GM12875 (cell line): ENCODE measurements at regions not wholly inside any gene's neighbourhood (a gene's known extent, or its start where the extent isn't known, plus 50 kb on each side); places are given as distances from the start of the nearest gene placed in this dataset.

Source experiments
- H3K4me3 ChIP-seq: one replicate; pipeline ENCODE4 v1.5.1; 2011; ENCODE audit warnings: low read depth, low read length, control low read depth
- CTCF ChIP-seq: IDR thresholded peaks from 2 replicates; pipeline ENCODE4 v1.5.1; 2011; ENCODE audit warnings: low read depth, mild to moderate bottlenecking, control low read depth, inconsistent platforms, low read length, moderate library complexity, borderline replicate concordance; ENCODE audit not compliant: insufficient read depth

DNA sequence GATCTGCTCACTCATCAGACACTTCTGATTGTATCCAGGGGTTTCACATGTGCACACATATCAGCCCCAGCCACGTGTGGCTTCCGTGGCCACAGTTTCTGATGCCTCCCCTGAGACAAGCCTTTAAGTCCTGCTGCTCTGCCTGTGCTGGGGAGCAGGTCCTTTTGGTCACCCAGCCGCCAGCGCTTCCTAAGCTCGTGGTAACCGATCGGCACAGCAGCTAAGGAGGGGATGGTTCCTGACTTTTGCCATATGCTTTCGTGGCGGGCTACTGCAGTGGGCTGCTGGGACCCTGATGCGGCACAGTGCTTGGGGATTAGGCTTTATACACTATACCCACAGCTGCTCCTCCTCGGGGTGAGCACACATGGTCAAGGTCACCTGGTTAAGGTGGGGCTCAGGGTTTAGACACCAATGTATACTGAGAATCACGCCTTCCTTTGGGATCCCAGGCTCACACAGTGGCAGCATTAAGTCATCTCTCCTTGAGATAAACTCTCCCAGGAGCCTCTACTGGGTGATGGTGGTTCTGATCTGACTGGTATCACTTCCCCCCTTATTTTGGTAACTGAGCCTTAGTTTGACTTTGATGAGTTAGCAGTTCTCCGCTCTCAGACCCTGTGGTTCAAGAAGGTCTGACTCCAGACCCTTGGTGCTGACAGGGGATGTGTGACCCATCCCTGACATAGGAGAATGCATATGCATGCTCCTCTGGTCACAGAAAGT is 85.9 kb upstream of the KCNG1 start:
- H3K4me3 ChIP-seq, result no peak overlapping the region

DNA sequence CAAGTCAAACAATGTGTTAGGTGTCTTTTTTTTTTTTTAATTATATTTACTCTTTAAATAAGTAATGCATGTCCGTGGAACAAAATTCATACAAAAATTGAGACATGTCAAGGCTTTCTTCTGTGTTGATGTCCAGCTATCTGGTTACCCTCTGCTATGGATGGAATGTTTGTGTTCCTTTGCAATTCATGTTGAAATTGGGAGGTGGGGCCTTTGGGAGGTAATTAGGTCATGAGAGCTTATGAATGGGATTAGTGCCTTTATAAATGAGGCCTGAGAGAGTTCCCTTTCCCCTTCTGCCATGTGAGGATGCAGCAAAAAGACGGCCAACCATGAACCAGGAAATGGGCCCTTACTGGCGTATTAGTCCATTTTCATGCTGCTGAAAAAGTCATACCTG is 83.1 kb upstream of the KCNG1 start:
- no peak for TF ChIP-seq CTCF
- H3K4me3 ChIP-seq, result no peak overlapping the region

More for the DNA sequence above, 85.9 kb upstream of the KCNG1 start:
- TF ChIP-seq CTCF, result no peak

DNA sequence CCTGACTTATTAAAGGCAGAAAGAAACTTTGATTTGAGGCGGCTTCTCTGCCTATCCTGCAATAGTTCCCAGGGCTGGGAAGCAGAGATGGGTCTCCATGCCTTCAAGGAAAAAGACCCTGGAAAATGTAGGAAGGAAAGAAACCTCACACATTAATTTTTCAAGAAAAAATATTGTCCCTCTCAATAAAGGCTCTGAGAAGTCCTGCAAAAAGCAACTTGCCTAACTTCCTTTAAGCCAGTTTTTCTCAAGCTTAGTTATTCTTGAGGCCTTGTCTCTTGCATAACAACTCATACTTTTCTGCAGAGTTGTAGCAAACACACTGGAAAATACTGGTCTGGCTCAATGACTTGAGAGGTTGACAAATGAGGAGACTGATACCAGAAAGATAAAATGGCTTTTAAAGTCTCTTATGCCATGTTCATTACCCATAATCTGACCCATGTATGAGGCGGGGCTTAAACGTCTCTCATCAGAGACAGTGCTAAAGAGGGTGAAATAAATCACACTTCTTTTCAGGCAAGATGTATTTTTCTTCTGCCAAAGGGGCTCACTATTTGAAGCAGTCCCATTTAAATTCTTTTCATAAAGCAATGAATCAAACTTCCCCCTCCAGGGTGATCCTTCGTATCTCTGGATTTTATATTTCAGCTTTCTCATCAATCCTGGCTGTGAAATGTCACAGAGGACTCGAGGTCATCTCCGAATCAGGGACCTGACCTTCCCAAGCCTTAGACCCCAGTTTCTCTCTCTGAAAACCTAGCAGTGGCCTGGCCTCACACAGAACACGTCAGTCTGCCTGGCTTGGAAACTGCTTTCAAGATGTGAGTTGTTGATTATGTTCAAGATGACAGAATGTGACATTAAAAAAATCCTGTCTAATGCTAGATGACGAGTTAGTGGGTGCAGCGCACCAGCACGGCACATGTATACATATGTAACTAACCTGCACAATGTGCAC is 82.3 kb upstream of the KCNG1 start:
- TF ChIP-seq CTCF, result no peak
- H3K4me3 ChIP-seq, result no peak overlapping the region

DNA sequence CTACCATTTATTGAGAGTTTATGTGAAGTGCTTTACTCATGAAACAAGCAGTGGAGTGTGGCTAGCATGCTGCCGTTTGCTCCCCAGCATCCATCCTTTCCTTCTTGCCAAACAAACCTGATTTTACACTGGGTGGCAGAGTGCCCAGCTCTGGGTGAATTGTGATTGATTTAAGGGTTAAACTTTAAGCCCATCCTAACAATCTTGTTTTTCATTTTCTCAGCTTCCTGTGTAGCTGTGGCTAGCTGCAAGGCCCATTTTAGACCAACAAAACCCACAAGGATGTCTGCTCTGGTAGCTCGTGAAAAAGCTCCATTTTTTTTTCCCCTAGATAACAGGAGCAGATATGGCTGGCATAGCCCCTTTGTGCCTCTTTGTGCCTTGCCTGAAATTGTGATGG is 77.7 kb upstream of the KCNG1 start:
- H3K4me3 ChIP-seq, result no peak overlapping the region
- TF ChIP-seq CTCF, result no peak

- TF ChIP-seq CTCF, result no peak
- H3K4me3 ChIP-seq, result no peak overlapping the region
Observed at GRCh38 chr20:51098284-51098810, 75.4 kb upstream of the KCNG1 start.

- no peak for TF ChIP-seq CTCF
Observed at GRCh38 chr20:51097351-51098120, 74.6 kb upstream of the KCNG1 start.

More at GRCh38 chr20:51097351-51098120, 74.6 kb upstream of the KCNG1 start:
- no peak overlapping the region for H3K4me3 ChIP-seq
